Body of pancreas (tissue), 4 donors: ENCODE measurements at regions not wholly inside any gene's neighbourhood (a gene's known extent, or its start where the extent isn't known, plus 50 kb on each side); places are given as distances from the start of the nearest gene placed in this dataset.

Experiments used
- CTCF ChIP-seq, 7 experiments: fragments of 450-650 bp in 4 of 7; fragments of 200-600 bp in 3 of 7; sonication (generic) in 3 of 7; IDR thresholded peaks; one replicate each; pipeline ENCODE4 v1.5.1; 2016 to 2019; ENCODE audit warnings: antibody characterized with exemption in 7 of 7
- POLR2A ChIP-seq, 3 donors: fragments of 450-650 bp; IDR thresholded peaks; one replicate each; pipeline ENCODE4 v1.6.1; 2016; ENCODE audit warnings: antibody characterized with exemption in 3 of 3, mild to moderate bottlenecking in 2 of 3

DNA sequence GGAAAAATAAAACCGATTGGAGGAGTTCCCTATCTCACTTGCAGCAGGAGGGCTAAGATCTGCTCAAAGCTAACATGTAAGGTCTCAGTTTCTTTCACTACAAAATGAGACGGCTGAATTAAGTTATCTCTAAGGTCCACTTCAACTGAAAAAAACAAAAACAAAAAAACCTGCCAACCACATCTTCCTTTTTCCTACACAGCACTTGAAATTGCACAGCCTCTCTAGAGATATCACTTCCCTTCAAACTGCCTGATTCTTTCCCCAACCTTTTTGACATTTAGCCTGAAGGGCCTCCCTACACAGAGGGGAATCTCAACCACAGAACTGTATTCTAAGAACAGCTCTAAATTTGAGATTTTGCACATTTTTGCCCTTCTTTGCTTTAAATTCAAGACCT is 227.9 kb upstream of the TARS1 start:
- TF ChIP-seq CTCF (IDR thresholded peaks at IDR 0.05) (no peak), POLR2A (IDR thresholded peaks at IDR 0.05) (no peak)
